ENCODE measurements at regions not wholly inside any gene's neighbourhood (a gene's known extent, or its start where the extent isn't known, plus 50 kb on each side); places are given as distances from the start of the nearest gene placed in this dataset.
"Not testable (repeated sequence)": the region's sequence is repeated elsewhere in the genome, so short reads cannot be mapped to it uniquely, and the experiment has no call there.

- no peak overlapping the region for H3K4me3 ChIP-seq (ENCODE audit: low read depth in 1 of 2, low read length in 2 of 2)
- H3K9me3 ChIP-seq (ENCODE audit: control insufficient read depth in 1 of 2, low read length in 2 of 2) = no peaks in the 10 kb centered on the region
- no peaks in the 10 kb centered on the region for H3K36me3 ChIP-seq (ENCODE audit: control insufficient read depth in 1 of 2, insufficient read depth in 2 of 2, low read length in 2 of 2)
- no peak overlapping the region for H3K27ac ChIP-seq (ENCODE audit: low read length)
- H3K27me3 ChIP-seq (ENCODE audit: low read depth, low read length) = no peaks in the 10 kb centered on the region
- no peaks in the 10 kb centered on the region for H3K4me1 ChIP-seq (ENCODE audit: control insufficient read depth in 1 of 2, insufficient read depth in 2 of 2, low read length in 2 of 2)
Observed at GRCh38 chr14:88986146-88986841, 161.8 kb downstream of the TTC8 start.

- H3K4me3 ChIP-seq (ENCODE audit: low read depth in 1 of 2, low read length in 2 of 2); H3K27me3 ChIP-seq (ENCODE audit: low read depth, low read length); H3K36me3 ChIP-seq (ENCODE audit: control insufficient read depth in 1 of 2, insufficient read depth in 2 of 2, low read length in 2 of 2); H3K27ac ChIP-seq (ENCODE audit: low read length); H3K4me1 ChIP-seq (ENCODE audit: control insufficient read depth in 1 of 2, insufficient read depth in 2 of 2, low read length in 2 of 2); H3K9me3 ChIP-seq (ENCODE audit: control insufficient read depth in 1 of 2, low read length in 2 of 2): not testable (repeated sequence)
Observed at GRCh38 chr14:88986908-88987307, 162.5 kb downstream of the TTC8 start.

GRCh38 chr14:88987516-88987915 is 163.1 kb downstream of the TTC8 start:
- Histone ChIP-seq H3K36me3 (ENCODE audit: control insufficient read depth in 1 of 2, insufficient read depth in 2 of 2, low read length in 2 of 2) (no peaks in the 10 kb centered on the region), H3K4me3 (ENCODE audit: low read depth in 1 of 2, low read length in 2 of 2) (no peak overlapping the region), H3K9me3 (ENCODE audit: control insufficient read depth in 1 of 2, low read length in 2 of 2) (peaks cover 2 to 3% of the 10 kb centered on the region in 2 donors), H3K27ac (ENCODE audit: low read length) (no peak overlapping the region), H3K27me3 (ENCODE audit: low read depth, low read length) (no peaks in the 10 kb centered on the region), H3K4me1 (ENCODE audit: control insufficient read depth in 1 of 2, insufficient read depth in 2 of 2, low read length in 2 of 2) (no peaks in the 10 kb centered on the region)

- Histone ChIP-seq H3K4me1 (ENCODE audit: control insufficient read depth in 1 of 2, insufficient read depth in 2 of 2, low read length in 2 of 2) (no peaks in the 10 kb centered on the region), H3K27me3 (ENCODE audit: low read depth, low read length) (no peaks in the 10 kb centered on the region), H3K27ac (ENCODE audit: low read length) (no peak overlapping the region), H3K4me3 (ENCODE audit: low read depth in 1 of 2, low read length in 2 of 2) (no peak overlapping the region), H3K36me3 (ENCODE audit: control insufficient read depth in 1 of 2, insufficient read depth in 2 of 2, low read length in 2 of 2) (no peaks in the 10 kb centered on the region), H3K9me3 (ENCODE audit: control insufficient read depth in 1 of 2, low read length in 2 of 2) (peaks cover 3 to 4% of the 10 kb centered on the region in 2 donors)
Observed at GRCh38 chr14:88989911-88990310, 165.5 kb downstream of the TTC8 start.

- Histone ChIP-seq H3K4me3 (ENCODE audit: low read depth in 1 of 2, low read length in 2 of 2) (no peak overlapping the region), H3K4me1 (ENCODE audit: control insufficient read depth in 1 of 2, insufficient read depth in 2 of 2, low read length in 2 of 2) (no peaks in the 10 kb centered on the region), H3K27ac (ENCODE audit: low read length) (no peak overlapping the region), H3K36me3 (ENCODE audit: control insufficient read depth in 1 of 2, insufficient read depth in 2 of 2, low read length in 2 of 2) (no peaks in the 10 kb centered on the region), H3K27me3 (ENCODE audit: low read depth, low read length) (no peaks in the 10 kb centered on the region), H3K9me3 (ENCODE audit: control insufficient read depth in 1 of 2, low read length in 2 of 2) (peaks cover 3 to 4% of the 10 kb centered on the region in 2 donors)
Observed at GRCh38 chr14:88990856-88991255, 166.4 kb downstream of the TTC8 start.

GRCh38 chr14:88992011-88992410 is 167.6 kb downstream of the TTC8 start:
- no peak overlapping the region for H3K4me3 ChIP-seq (ENCODE audit: low read depth in 1 of 2, low read length in 2 of 2)
- no peaks in the 10 kb centered on the region for H3K27me3 ChIP-seq (ENCODE audit: low read depth, low read length)
- no peaks in the 10 kb centered on the region for H3K4me1 ChIP-seq (ENCODE audit: control insufficient read depth in 1 of 2, insufficient read depth in 2 of 2, low read length in 2 of 2)
- H3K9me3 ChIP-seq (ENCODE audit: control insufficient read depth in 1 of 2, low read length in 2 of 2) = peaks cover 3 to 4% of the 10 kb centered on the region in 2 donors
- no peak overlapping the region for H3K27ac ChIP-seq (ENCODE audit: low read length)
- no peaks in the 10 kb centered on the region for H3K36me3 ChIP-seq (ENCODE audit: control insufficient read depth in 1 of 2, insufficient read depth in 2 of 2, low read length in 2 of 2)

GRCh38 chr14:88993946-88994345 is 169.5 kb downstream of the TTC8 start:
- Histone ChIP-seq H3K27me3 (ENCODE audit: low read depth, low read length) (no peaks in the 10 kb centered on the region), H3K4me3 (ENCODE audit: low read depth in 1 of 2, low read length in 2 of 2) (no peak overlapping the region), H3K9me3 (ENCODE audit: control insufficient read depth in 1 of 2, low read length in 2 of 2) (peaks cover 3 to 4% of the 10 kb centered on the region in 2 donors), H3K36me3 (ENCODE audit: control insufficient read depth in 1 of 2, insufficient read depth in 2 of 2, low read length in 2 of 2) (no peaks in the 10 kb centered on the region), H3K27ac (ENCODE audit: low read length) (no peak overlapping the region), H3K4me1 (ENCODE audit: control insufficient read depth in 1 of 2, insufficient read depth in 2 of 2, low read length in 2 of 2) (no peaks in the 10 kb centered on the region)

GRCh38 chr14:88995437-88996198 is 171.2 kb downstream of the TTC8 start:
- H3K27ac ChIP-seq (ENCODE audit: low read length) = no peak overlapping the region
- H3K27me3 ChIP-seq (ENCODE audit: low read depth, low read length) = no peaks in the 10 kb centered on the region
- no peaks in the 10 kb centered on the region for H3K4me1 ChIP-seq (ENCODE audit: control insufficient read depth in 1 of 2, insufficient read depth in 2 of 2, low read length in 2 of 2)
- H3K4me3 ChIP-seq (ENCODE audit: low read depth in 1 of 2, low read length in 2 of 2) = no peak overlapping the region
- H3K36me3 ChIP-seq (ENCODE audit: control insufficient read depth in 1 of 2, insufficient read depth in 2 of 2, low read length in 2 of 2) = no peaks in the 10 kb centered on the region
- H3K9me3 ChIP-seq (ENCODE audit: control insufficient read depth in 1 of 2, low read length in 2 of 2) = peaks cover 3 to 4% of the 10 kb centered on the region in 2 donors

- Histone ChIP-seq H3K9me3 (ENCODE audit: control insufficient read depth in 1 of 2, low read length in 2 of 2) (no peaks in the 10 kb centered on the region), H3K36me3 (ENCODE audit: control insufficient read depth in 1 of 2, insufficient read depth in 2 of 2, low read length in 2 of 2) (no peaks in the 10 kb centered on the region), H3K27me3 (ENCODE audit: low read depth, low read length) (no peaks in the 10 kb centered on the region), H3K4me3 (ENCODE audit: low read depth in 1 of 2, low read length in 2 of 2) (no peak overlapping the region), H3K27ac (ENCODE audit: low read length) (no peak overlapping the region), H3K4me1 (ENCODE audit: control insufficient read depth in 1 of 2, insufficient read depth in 2 of 2, low read length in 2 of 2) (no peaks in the 10 kb centered on the region)
Observed at GRCh38 chr14:88998027-88998426, 173.6 kb downstream of the TTC8 start.

- no peak overlapping the region for H3K4me3 ChIP-seq (ENCODE audit: low read depth in 1 of 2, low read length in 2 of 2)
- H3K4me1 ChIP-seq (ENCODE audit: control insufficient read depth in 1 of 2, insufficient read depth in 2 of 2, low read length in 2 of 2) = no peaks in the 10 kb centered on the region
Observed at GRCh38 chr14:88999137-88999536, 174.7 kb downstream of the TTC8 start.

GRCh38 chr14:89000007-89000942 is 175.8 kb downstream of the TTC8 start:
- H3K36me3 ChIP-seq (ENCODE audit: control insufficient read depth in 1 of 2, insufficient read depth in 2 of 2, low read length in 2 of 2) = no peaks in the 10 kb centered on the region
- H3K27me3 ChIP-seq (ENCODE audit: low read depth, low read length) = no peaks in the 10 kb centered on the region
- H3K9me3 ChIP-seq (ENCODE audit: control insufficient read depth in 1 of 2, low read length in 2 of 2) = no peaks in the 10 kb centered on the region
- no peak overlapping the region for H3K27ac ChIP-seq (ENCODE audit: low read length)
- no peaks in the 10 kb centered on the region for H3K4me1 ChIP-seq (ENCODE audit: control insufficient read depth in 1 of 2, insufficient read depth in 2 of 2, low read length in 2 of 2)
- no peak overlapping the region for H3K4me3 ChIP-seq (ENCODE audit: low read depth in 1 of 2, low read length in 2 of 2)

More at GRCh38 chr14:88999137-88999536, 174.7 kb downstream of the TTC8 start:
- H3K36me3 ChIP-seq (ENCODE audit: control insufficient read depth in 1 of 2, insufficient read depth in 2 of 2, low read length in 2 of 2) = no peaks in the 10 kb centered on the region
- H3K27ac ChIP-seq (ENCODE audit: low read length) = no peak overlapping the region
- H3K27me3 ChIP-seq (ENCODE audit: low read depth, low read length) = no peaks in the 10 kb centered on the region
- no peaks in the 10 kb centered on the region for H3K9me3 ChIP-seq (ENCODE audit: control insufficient read depth in 1 of 2, low read length in 2 of 2)
